Loucy (cell line): ENCODE measurements at regions not wholly inside any gene's neighbourhood (a gene's known extent, or its start where the extent isn't known, plus 50 kb on each side); places are given as distances from the start of the nearest gene placed in this dataset.

ENCODE experiments used
- EZH2phosphoT487 ChIP-seq: fragments of 200-600 bp; IDR thresholded peaks from 2 replicates; pipeline ENCODE4 v1.6.1; 2018; ENCODE audit warnings: antibody characterized with exemption, mild to moderate bottlenecking, moderate library complexity, borderline replicate concordance
- TF ChIP-seq, protein P1 (sequence below): fragments of 200-600 bp; sonication (generic); conservative IDR thresholded peaks from 2 replicates; pipeline ENCODE4 v1.5.1; 2014; ENCODE audit warnings: mild to moderate bottlenecking, antibody characterized with exemption, low read length

DNA sequence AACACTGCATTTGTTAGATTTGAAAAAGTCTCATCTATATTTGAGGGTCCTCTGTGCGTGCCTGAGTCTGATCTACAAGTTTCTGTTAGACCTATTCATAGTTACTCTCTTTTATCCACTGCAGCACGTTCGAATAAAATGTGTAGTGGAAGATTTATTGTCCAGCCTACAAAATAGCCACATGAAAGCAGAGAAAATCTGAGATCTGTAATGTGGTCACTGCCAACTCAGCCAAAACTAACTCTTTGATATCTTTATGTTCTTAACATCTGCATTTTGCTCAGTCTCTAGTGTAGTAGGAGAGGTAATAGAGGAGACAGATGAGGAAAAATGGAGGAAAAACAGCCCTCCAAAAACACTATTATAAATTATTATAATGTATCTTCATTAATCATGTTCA is 354.0 kb downstream of the NPR3 start:
- TF ChIP-seq, protein P1, sequence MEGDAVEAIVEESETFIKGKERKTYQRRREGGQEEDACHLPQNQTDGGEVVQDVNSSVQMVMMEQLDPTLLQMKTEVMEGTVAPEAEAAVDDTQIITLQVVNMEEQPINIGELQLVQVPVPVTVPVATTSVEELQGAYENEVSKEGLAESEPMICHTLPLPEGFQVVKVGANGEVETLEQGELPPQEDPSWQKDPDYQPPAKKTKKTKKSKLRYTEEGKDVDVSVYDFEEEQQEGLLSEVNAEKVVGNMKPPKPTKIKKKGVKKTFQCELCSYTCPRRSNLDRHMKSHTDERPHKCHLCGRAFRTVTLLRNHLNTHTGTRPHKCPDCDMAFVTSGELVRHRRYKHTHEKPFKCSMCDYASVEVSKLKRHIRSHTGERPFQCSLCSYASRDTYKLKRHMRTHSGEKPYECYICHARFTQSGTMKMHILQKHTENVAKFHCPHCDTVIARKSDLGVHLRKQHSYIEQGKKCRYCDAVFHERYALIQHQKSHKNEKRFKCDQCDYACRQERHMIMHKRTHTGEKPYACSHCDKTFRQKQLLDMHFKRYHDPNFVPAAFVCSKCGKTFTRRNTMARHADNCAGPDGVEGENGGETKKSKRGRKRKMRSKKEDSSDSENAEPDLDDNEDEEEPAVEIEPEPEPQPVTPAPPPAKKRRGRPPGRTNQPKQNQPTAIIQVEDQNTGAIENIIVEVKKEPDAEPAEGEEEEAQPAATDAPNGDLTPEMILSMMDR = no peak
- no peak for TF ChIP-seq EZH2phosphoT487
